ENCODE measurements at regions not wholly inside any gene's neighbourhood (a gene's known extent, or its start where the extent isn't known, plus 50 kb on each side); places are given as distances from the start of the nearest gene placed in this dataset.

- TF ChIP-seq TCF7L2 (IDR thresholded peaks at IDR 0.05; ENCODE audit: low read depth, low read length) (peak; percentile 57; the same call in 1 of the 2 replicates), CTCF (IDR thresholded peaks at IDR 0.05) (no peak), POLR2AphosphoS5 (IDR thresholded peaks at IDR 0.05; ENCODE audit: low read depth, low read length) (no peak)
These were observed 134.0 kb upstream of the CPSF6 start for GRCh38 chr12:69105101-69105962.

Data from Panc1 (cell line).